22Rv1 (cell line): ENCODE measurements at regions not wholly inside any gene's neighbourhood (a gene's known extent, or its start where the extent isn't known, plus 50 kb on each side); places are given as distances from the start of the nearest gene placed in this dataset.

Experiments used
- CTCF ChIP-seq: fragments of 450-650 bp; IDR thresholded peaks from 2 replicates; pipeline ENCODE4 v1.5.1; 2017; ENCODE audit warnings: mild to moderate bottlenecking
- ZFX ChIP-seq: fragments of 450-650 bp; IDR thresholded peaks from 2 replicates; pipeline ENCODE4 v1.6.1; 2017; ENCODE audit warnings: antibody characterized with exemption, borderline replicate concordance

GRCh38 chr2:120935339-120936313, 200.0 kb downstream of the GLI2 start:
- no peak for TF ChIP-seq CTCF
- no peak for TF ChIP-seq ZFX
